ENCODE measurements at regions not wholly inside any gene's neighbourhood (a gene's known extent, or its start where the extent isn't known, plus 50 kb on each side); places are given as distances from the start of the nearest gene placed in this dataset.

- no peak for TF ChIP-seq CTCF (optimal IDR thresholded peaks at IDR 0.05 in 1 of 3, IDR thresholded peaks at IDR 0.05 in 1 of 3, conservative IDR thresholded peaks at IDR 0.05 in 1 of 3; ENCODE audit: extremely low read depth in 1 of 3, insufficient read depth in 2 of 3, low read length in 3 of 3)
- TF ChIP-seq EZH2 (IDR thresholded peaks at IDR 0.05; ENCODE audit: low read length) = no peak
Measured at GRCh38 chr16:26701243-26701886, 365.4 kb upstream of the C16orf82 start.
